ENCODE measurements at regions not wholly inside any gene's neighbourhood (a gene's known extent, or its start where the extent isn't known, plus 50 kb on each side); places are given as distances from the start of the nearest gene placed in this dataset.

DNA sequence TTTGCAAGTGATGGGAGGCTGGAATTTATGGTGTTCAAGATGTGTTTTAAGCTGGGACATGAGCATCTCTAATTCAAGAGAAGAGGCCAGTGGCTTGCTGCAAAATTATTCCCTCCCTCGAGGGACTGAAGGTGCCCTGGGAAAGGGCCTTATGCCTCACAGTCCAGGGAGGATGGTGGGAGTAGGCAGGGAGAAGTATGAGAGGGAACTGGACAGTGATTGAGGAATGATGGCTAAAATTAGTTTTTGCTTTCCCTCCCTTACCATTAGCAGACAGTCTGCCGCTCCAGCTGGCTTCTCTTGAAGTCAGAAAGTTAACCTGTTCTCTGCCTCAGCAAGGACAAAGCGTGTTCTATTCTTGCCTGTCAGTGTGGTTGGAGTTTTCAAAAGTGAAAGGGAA, 139.8 kb upstream of the SEMA6D start:
- no peak overlapping the region for H2BK5ac ChIP-seq (ENCODE audit: insufficient read length, low read length)
- H2AK5ac ChIP-seq (ENCODE audit: insufficient read length, low read length) = no peak overlapping the region
- Mint-ChIP-seq H3K4me3 (no peak overlapping the region), H3K27ac (no peak overlapping the region), H3K36me3 (ENCODE audit: insufficient read depth in 1 of 3, low read depth in 3 of 3) (no peaks in the 10 kb centered on the region), H3K27me3 (ENCODE audit: low read depth) (no peaks in the 10 kb centered on the region), H3K9me3 (no peaks in the 10 kb centered on the region), H3K4me1 (peaks cover 8 to 10% of the 10 kb centered on the region in 2 experiments)
- no peak overlapping the region for H3K9ac ChIP-seq (ENCODE audit: extremely low read depth, insufficient read length, low read length)
- no peak overlapping the region for H3T11ph ChIP-seq (ENCODE audit: low read length)
- WGBS (ENCODE audit: extremely low coverage, insufficient read length, low lambda C conversion rate) = no CpG with 5 or more reads among the region's 3 CpGs
- no peaks in the 10 kb centered on the region for H3K79me2 ChIP-seq (ENCODE audit: insufficient read depth, low read length)
- no peak overlapping the region for H3K14ac ChIP-seq (ENCODE audit: insufficient read depth, low read length)
- H3K27me3 ChIP-seq (ENCODE audit: insufficient read depth, low read length) = no peaks in the 10 kb centered on the region
- no peaks in the 10 kb centered on the region for H3K23me2 ChIP-seq (ENCODE audit: insufficient read length, low read depth, low read length, poor library complexity, severe bottlenecking)
- no peak overlapping the region for H2BK120ac ChIP-seq (ENCODE audit: low read depth, low read length, poor library complexity, severe bottlenecking)
- H3K18ac ChIP-seq (ENCODE audit: insufficient read length, low read depth, low read length) = no peak overlapping the region
- no peak overlapping the region for H3K4me2 ChIP-seq (ENCODE audit: insufficient read depth, insufficient read length, low read length)
- no peaks in the 10 kb centered on the region for H4K20me1 ChIP-seq (ENCODE audit: control insufficient read depth, insufficient read depth, insufficient read length)
- H2AFZ ChIP-seq (ENCODE audit: low read length) = no peak overlapping the region
- no peak overlapping the region for H2BK20ac ChIP-seq (ENCODE audit: low read depth, low read length, poor library complexity, severe bottlenecking)
- H3K27ac ChIP-seq (ENCODE audit: insufficient read length, low read depth, low read length) = no peak overlapping the region
- no peak overlapping the region for H3K23ac ChIP-seq (ENCODE audit: insufficient read length, low read depth, low read length)
- H2BK15ac ChIP-seq (ENCODE audit: low read depth, low read length) = no peak overlapping the region
- no peak overlapping the region for H4K91ac ChIP-seq (ENCODE audit: insufficient read length, low read depth, low read length)
- H3K79me1 ChIP-seq (ENCODE audit: insufficient read depth, low read depth, low read length, poor library complexity, severe bottlenecking) = no peaks in the 10 kb centered on the region
- no peak overlapping the region for H3K56ac ChIP-seq (ENCODE audit: insufficient read length, low read depth, low read length)
- H3K4ac ChIP-seq (ENCODE audit: low read depth, low read length) = no peak overlapping the region
- H4K5ac ChIP-seq (ENCODE audit: insufficient read length, low read depth, low read length) = no peak overlapping the region
- no peak for DNase-seq
- H2BK12ac ChIP-seq (ENCODE audit: insufficient read length, low read depth, low read length) = no peak overlapping the region
- H3K9me3 ChIP-seq (ENCODE audit: control insufficient read depth, low read depth, low read length) = no peaks in the 10 kb centered on the region
- H3K4me1 ChIP-seq (ENCODE audit: insufficient read depth, low read length) = peaks cover 1% of the 10 kb centered on the region; the same call in 1 of the 2 replicates
- TF ChIP-seq, protein P1, sequence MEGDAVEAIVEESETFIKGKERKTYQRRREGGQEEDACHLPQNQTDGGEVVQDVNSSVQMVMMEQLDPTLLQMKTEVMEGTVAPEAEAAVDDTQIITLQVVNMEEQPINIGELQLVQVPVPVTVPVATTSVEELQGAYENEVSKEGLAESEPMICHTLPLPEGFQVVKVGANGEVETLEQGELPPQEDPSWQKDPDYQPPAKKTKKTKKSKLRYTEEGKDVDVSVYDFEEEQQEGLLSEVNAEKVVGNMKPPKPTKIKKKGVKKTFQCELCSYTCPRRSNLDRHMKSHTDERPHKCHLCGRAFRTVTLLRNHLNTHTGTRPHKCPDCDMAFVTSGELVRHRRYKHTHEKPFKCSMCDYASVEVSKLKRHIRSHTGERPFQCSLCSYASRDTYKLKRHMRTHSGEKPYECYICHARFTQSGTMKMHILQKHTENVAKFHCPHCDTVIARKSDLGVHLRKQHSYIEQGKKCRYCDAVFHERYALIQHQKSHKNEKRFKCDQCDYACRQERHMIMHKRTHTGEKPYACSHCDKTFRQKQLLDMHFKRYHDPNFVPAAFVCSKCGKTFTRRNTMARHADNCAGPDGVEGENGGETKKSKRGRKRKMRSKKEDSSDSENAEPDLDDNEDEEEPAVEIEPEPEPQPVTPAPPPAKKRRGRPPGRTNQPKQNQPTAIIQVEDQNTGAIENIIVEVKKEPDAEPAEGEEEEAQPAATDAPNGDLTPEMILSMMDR (conservative IDR thresholded peaks at IDR 0.05) = no peak
- H4K8ac ChIP-seq (replicated peaks; ENCODE audit: insufficient read length, low read depth, low read length) = no peak overlapping the region

All from H9 (cell line).